Astrocyte of the spinal cord (primary cell): ENCODE measurements at regions not wholly inside any gene's neighbourhood (a gene's known extent, or its start where the extent isn't known, plus 50 kb on each side); places are given as distances from the start of the nearest gene placed in this dataset.

Experiments used
- DNase-seq: peaks from one replicate; pipeline ENCODE4 v3.0.0; 2011; ENCODE audit warnings: low read depth, low spot score
- H3K4me3 ChIP-seq: 2 replicates; pipeline ENCODE4 v1.5.1; 2011; ENCODE audit warnings: low read depth, mild to moderate bottlenecking, low read length, moderate library complexity
- CTCF ChIP-seq: IDR thresholded peaks from 2 replicates; pipeline ENCODE4 v1.5.1; 2012; ENCODE audit warnings: low read depth, mild to moderate bottlenecking, low read length, inconsistent platforms
- in situ Hi-C: cut with HindIII; loops from 2 replicates; pipeline ENCODE4 v1.10.0; 2017; ENCODE audit warnings: low sequenced_read_pairs

DNA sequence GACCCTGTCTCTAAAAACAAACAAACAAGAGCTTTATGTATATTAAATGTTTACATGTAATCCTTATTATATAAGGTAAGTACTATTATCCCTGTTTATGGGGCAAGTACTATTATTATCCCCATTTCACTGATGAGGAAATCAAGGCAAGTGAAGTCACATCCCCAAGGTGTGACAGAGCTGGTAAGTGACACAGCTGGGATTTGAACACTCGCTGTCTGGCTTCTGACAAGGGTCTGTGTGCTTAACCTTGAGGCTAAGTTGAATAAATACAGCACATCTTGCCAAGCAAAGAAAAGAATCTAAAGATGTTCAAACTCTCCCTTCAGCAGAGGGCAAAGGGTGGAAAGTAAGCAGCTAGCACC lies 167.9 kb upstream of the IRF2BP2 start:
- in situ Hi-C loops, result no loop called here
- no peak for DNase-seq
- no peak for TF ChIP-seq CTCF
- H3K4me3 ChIP-seq, result no peak overlapping the region

- no peak for TF ChIP-seq CTCF
- in situ Hi-C loops, result no loop called here
- no peak overlapping the region for H3K4me3 ChIP-seq
- no peak for DNase-seq
These were observed 167.2 kb upstream of the IRF2BP2 start for GRCh38 chr1:234776876-234777855.

- TF ChIP-seq CTCF, result no peak
- in situ Hi-C loops, result no loop called here
- DNase-seq, result no peak
These were observed 166.4 kb upstream of the IRF2BP2 start for GRCh38 chr1:234776256-234776875.

GRCh38 chr1:234775477-234776246 lies 165.7 kb upstream of the IRF2BP2 start:
- TF ChIP-seq CTCF, result no peak
- in situ Hi-C loops, result no loop called here
- H3K4me3 ChIP-seq, result no peak overlapping the region
- no peak for DNase-seq

More at GRCh38 chr1:234776256-234776875, 166.4 kb upstream of the IRF2BP2 start:
- H3K4me3 ChIP-seq, result no peak overlapping the region

GRCh38 chr1:234774971-234775370 lies 165.0 kb upstream of the IRF2BP2 start:
- DNase-seq, result peak; percentile 79
- no peak overlapping the region for H3K4me3 ChIP-seq
- in situ Hi-C loops, result no loop called here
- TF ChIP-seq CTCF, result no peak

DNA sequence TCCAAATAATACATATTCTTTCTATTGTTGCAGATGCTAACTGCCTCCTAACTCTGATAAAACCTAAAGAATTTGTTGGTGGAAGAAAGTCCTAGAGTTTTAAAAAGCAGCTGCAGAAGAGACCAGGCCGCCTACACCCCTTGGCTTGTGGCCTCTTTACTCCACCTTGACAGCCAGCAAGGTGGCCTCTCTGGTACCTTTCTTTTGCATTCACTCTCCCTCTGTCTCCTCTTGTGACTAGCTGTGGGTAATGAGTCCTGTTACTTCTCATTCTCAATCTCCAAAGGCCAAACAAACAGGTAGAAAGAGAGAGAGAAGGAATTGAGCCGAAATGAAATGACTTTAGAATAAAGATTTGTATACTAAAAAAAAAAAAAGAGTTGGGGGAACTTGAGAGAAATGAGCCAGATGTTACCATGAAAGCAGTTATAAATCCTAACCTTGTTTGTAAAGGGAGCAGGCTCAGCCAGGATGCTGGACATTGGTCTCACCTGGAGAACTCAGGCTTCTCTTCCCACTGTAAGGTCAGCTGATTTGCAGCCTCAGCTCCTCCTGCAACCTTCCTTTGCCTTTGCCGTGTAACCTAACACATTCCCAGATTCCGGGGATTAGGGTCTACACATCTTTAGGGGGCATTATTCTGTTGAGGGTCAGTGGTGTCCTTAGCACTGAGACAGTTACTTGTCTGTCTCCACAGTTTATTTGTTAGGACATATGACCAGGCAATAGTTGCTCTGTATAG lies 164.1 kb upstream of the IRF2BP2 start:
- no peak for DNase-seq

More for the DNA sequence above, 164.1 kb upstream of the IRF2BP2 start:
- TF ChIP-seq CTCF, result no peak
- no peak overlapping the region for H3K4me3 ChIP-seq
- in situ Hi-C loops, result no loop called here
